ENCODE measurements at regions not wholly inside any gene's neighbourhood (a gene's known extent, or its start where the extent isn't known, plus 50 kb on each side); places are given as distances from the start of the nearest gene placed in this dataset.

- in situ Hi-C loops (cut with MboI; ENCODE audit: low pct_ligation_motif_present in 1 of 4, low pct_unique_long_range_greater_than_20kb in 1 of 4, low sequenced_read_pairs in 3 of 4) (no loop called here), intact Hi-C loops (cut with DNase I; ENCODE audit: low total_unique reads) (no loop called here)
- Histone ChIP-seq H3K27ac (no peak overlapping the region), H3K27me3 (peaks cover 32% of the 10 kb centered on the region), H3K4me1 (no peaks in the 10 kb centered on the region), H3K36me3 (no peaks in the 10 kb centered on the region), H3K4me3 (no peak overlapping the region), H3K9me3 (peaks cover 4 to 5% of the 10 kb centered on the region in 2 donors)
- no peak for TF ChIP-seq EP300 (IDR thresholded peaks at IDR 0.05; ENCODE audit: low read depth)
- TF ChIP-seq POLR2AphosphoS5 (IDR thresholded peaks at IDR 0.05), result no peak
- no peak for TF ChIP-seq POLR2A (IDR thresholded peaks at IDR 0.05)
- TF ChIP-seq CTCF (IDR thresholded peaks at IDR 0.05), result no peak
- WGBS, 2 donors (ENCODE audit: low coverage in 1 of 2), result 57 to 60% methylated on average over 5 of the region's 5 CpGs
- no peak for DNase-seq
Observed at GRCh38 chr17:45729294-45729907, 54.7 kb upstream of the CRHR1 start.

- no peak for TF ChIP-seq EP300 (IDR thresholded peaks at IDR 0.05; ENCODE audit: low read depth)
- no peak for TF ChIP-seq POLR2A (IDR thresholded peaks at IDR 0.05)
- no peak for TF ChIP-seq CTCF (IDR thresholded peaks at IDR 0.05)
- TF ChIP-seq POLR2AphosphoS5 (IDR thresholded peaks at IDR 0.05), result no peak
- in situ Hi-C loops (cut with MboI; ENCODE audit: low pct_ligation_motif_present in 1 of 4, low pct_unique_long_range_greater_than_20kb in 1 of 4, low sequenced_read_pairs in 3 of 4), result no loop called here
- no peak overlapping the region for H3K27ac ChIP-seq
- peaks cover 4 to 5% of the 10 kb centered on the region in 2 donors for H3K9me3 ChIP-seq
- H3K36me3 ChIP-seq, result no peaks in the 10 kb centered on the region
- peaks cover 30% of the 10 kb centered on the region for H3K27me3 ChIP-seq
- WGBS, 2 donors (ENCODE audit: low coverage in 1 of 2), result 81 to 100% methylated on average over 1 to 2 of the region's 2 CpGs
- no peak for DNase-seq
- intact Hi-C loops (cut with DNase I; ENCODE audit: low total_unique reads), result no loop called here
- H3K4me3 ChIP-seq, result no peak overlapping the region
- no peaks in the 10 kb centered on the region for H3K4me1 ChIP-seq
Observed at GRCh38 chr17:45730192-45730591, 53.9 kb upstream of the CRHR1 start.

GRCh38 chr17:45731459-45731858 is 52.7 kb upstream of the CRHR1 start:
- TF ChIP-seq POLR2A (IDR thresholded peaks at IDR 0.05) (no peak), EP300 (IDR thresholded peaks at IDR 0.05; ENCODE audit: low read depth) (no peak), CTCF (IDR thresholded peaks at IDR 0.05) (no peak), POLR2AphosphoS5 (IDR thresholded peaks at IDR 0.05) (no peak)
- in situ Hi-C loops (cut with MboI; ENCODE audit: low pct_ligation_motif_present in 1 of 4, low pct_unique_long_range_greater_than_20kb in 1 of 4, low sequenced_read_pairs in 3 of 4) (no loop called here), intact Hi-C loops (cut with DNase I; ENCODE audit: low total_unique reads) (no loop called here)
- WGBS, 2 donors (ENCODE audit: low coverage in 1 of 2), result 72% methylated on average over 1 of the region's 1 CpG; no CpG with 5 or more reads in 1 of the 2 donors
- Histone ChIP-seq H3K36me3 (no peaks in the 10 kb centered on the region), H3K27me3 (peaks cover 17% of the 10 kb centered on the region), H3K9me3 (peaks cover 4 to 5% of the 10 kb centered on the region in 2 donors), H3K27ac (no peak overlapping the region), H3K4me1 (no peaks in the 10 kb centered on the region), H3K4me3 (no peak overlapping the region)
- DNase-seq, result no peak

- 77% methylated on average over 6 of the region's 6 CpGs; no CpG with 5 or more reads in 1 of the 2 donors for WGBS, 2 donors (ENCODE audit: low coverage in 1 of 2)
- H3K4me3 ChIP-seq, result no peak overlapping the region
- no peaks in the 10 kb centered on the region for H3K36me3 ChIP-seq
- intact Hi-C loops (cut with DNase I; ENCODE audit: low total_unique reads), result no loop called here
- peaks cover 4 to 5% of the 10 kb centered on the region in 2 donors for H3K9me3 ChIP-seq
- TF ChIP-seq POLR2AphosphoS5 (IDR thresholded peaks at IDR 0.05), result no peak
- TF ChIP-seq POLR2A (IDR thresholded peaks at IDR 0.05), result no peak
- TF ChIP-seq CTCF (IDR thresholded peaks at IDR 0.05), result no peak
- TF ChIP-seq EP300 (IDR thresholded peaks at IDR 0.05; ENCODE audit: low read depth), result no peak
- no peak overlapping the region for H3K27ac ChIP-seq
- no peak for DNase-seq
- no peaks in the 10 kb centered on the region for H3K4me1 ChIP-seq
- in situ Hi-C loops (cut with MboI; ENCODE audit: low pct_ligation_motif_present in 1 of 4, low pct_unique_long_range_greater_than_20kb in 1 of 4, low sequenced_read_pairs in 3 of 4), result no loop called here
- H3K27me3 ChIP-seq, result peaks cover 12% of the 10 kb centered on the region
Observed at GRCh38 chr17:45732926-45733505, 51.1 kb upstream of the CRHR1 start.

Measured in transverse colon (tissue), 4 donors.